ENCODE measurements at regions not wholly inside any gene's neighbourhood (a gene's known extent, or its start where the extent isn't known, plus 50 kb on each side); places are given as distances from the start of the nearest gene placed in this dataset.
"Not testable (repeated sequence)": the region's sequence is repeated elsewhere in the genome, so short reads cannot be mapped to it uniquely, and the experiment has no call there.

GRCh38 chr7:106345421-106346166, 60.8 kb upstream of the NAMPT start:
- DNase-seq (ENCODE audit: low read depth), result no peak

GRCh38 chr7:106344861-106345260, 60.1 kb upstream of the NAMPT start:
- DNase-seq (ENCODE audit: low read depth), result no peak

- no peak for DNase-seq (ENCODE audit: low read depth)
Observed at GRCh38 chr7:106344211-106344610, 59.4 kb upstream of the NAMPT start.

DNA sequence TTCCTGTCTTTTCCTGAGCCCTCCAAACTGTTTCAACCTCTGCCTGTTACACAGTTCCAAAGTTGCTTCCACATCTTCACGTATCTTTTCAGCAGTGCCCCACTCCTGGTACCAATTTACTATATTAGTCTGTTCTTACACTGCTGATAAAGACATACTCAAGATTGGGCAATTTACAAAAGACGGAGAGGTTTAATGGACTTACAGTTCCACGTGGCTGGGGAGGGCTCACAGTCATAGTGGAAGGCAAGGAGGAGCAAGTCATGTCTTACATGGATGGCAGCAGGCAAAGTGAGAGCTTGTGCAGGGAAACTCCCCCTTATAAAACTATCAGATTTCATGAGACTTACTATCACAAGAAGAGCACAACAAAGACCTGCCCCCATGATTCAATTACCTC, 57.3 kb upstream of the NAMPT start:
- not testable (repeated sequence) for DNase-seq (ENCODE audit: low read depth)

DNA sequence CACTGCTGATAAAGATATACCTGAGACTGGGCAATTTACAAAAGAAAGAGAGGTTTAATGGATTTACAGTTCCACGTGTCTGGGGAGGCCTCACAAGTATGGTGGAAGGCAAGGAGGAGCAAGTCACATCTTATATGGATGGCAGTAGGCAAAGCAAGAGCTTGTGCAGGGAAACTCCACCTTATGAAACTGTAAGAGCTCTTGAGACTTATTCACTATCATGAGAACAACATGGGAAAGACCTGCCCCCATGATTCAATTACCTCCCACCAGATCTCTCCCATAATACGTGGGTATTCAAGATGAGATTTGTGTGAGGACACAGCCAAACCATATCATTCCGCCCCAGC, 55.4 kb upstream of the NAMPT start:
- not testable (repeated sequence) for DNase-seq (ENCODE audit: low read depth)

DNA sequence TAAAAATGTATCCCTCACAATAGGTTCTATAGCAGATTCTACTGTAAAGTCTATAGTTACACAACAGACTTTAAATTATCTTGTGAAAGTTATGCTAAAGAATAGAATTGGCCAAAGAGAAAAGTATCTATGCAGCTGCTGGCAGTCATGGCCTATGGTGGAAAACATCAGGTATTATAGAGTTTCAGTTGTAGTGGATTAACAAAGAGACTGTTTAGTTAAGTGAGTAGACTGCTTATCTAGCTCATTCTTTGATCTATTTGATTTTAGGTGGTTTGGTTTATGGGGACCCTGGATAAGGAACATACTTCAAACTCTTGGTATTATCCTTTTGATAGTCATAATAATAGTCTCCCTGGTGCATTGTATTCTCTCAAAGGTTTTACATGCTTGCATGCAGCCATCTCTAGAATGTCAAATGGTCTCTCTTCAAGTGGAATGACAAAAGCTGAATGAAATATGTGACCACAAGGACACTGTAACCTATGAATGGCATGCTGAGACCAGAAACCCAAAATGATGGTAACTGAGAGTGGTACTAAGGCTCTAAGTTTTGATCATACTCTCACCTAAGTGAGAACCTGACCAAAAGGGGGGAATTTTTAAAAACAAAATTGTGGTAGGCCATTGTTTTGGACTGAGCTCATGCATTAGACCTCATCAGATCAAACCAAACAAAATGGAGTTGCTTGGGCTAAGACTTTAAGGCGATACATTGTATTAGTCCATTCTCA, 54.9 kb upstream of the NAMPT start:
- DNase-seq (ENCODE audit: low read depth), result no peak

GRCh38 chr7:106337754-106338153, 53.0 kb upstream of the NAMPT start:
- DNase-seq (ENCODE audit: low read depth), result no peak

DNA sequence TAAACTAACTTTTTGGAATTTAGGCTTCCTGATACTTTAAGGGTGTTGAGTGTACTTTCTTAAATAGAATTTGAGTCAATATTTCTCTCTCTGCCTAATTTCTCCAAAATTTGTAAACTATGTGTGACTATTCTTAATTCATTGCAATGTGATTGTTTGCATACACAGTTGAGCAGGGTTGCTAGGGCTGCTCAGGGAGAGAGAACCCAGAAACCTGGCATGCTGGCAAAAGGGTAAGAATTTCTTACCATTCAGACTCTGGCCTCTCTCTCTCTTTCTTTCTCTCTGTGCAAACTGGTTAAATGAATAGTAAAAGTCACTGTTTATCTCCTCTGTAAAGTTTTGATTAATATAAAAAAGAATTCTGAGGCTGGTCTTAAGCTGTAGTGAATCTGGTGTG, 51.0 kb upstream of the NAMPT start:
- DNase-seq (ENCODE audit: low read depth), result no peak

All from activated T-cell treated with anti-CD3 and anti-CD28 coated beads for 48 hours (primary cell).